HFFc6 (cell line): ENCODE measurements at regions not wholly inside any gene's neighbourhood (a gene's known extent, or its start where the extent isn't known, plus 50 kb on each side); places are given as distances from the start of the nearest gene placed in this dataset.

Experiments used
- DNase-seq: peaks from one replicate; pipeline ENCODE4 v3.0.0-alpha.2; 2018
- H3K27ac Mint-ChIP-seq: 2 replicates; pipeline ENCODE4 v1.8.0; 2020; ENCODE audit warnings: mild to moderate bottlenecking, mixed read lengths
- H3K27me3 Mint-ChIP-seq: 2 replicates; pipeline ENCODE4 v1.8.0; 2021; ENCODE audit warnings: mild to moderate bottlenecking, moderate library complexity, mixed read lengths; ENCODE audit not compliant: insufficient read depth
- H3K36me3 Mint-ChIP-seq: 2 replicates; pipeline ENCODE4 v1.8.0; 2021; ENCODE audit warnings: low read depth, mixed read lengths
- H3K4me1 Mint-ChIP-seq: 2 replicates; pipeline ENCODE4 v1.8.0; 2020; ENCODE audit warnings: low read depth, mixed read lengths
- H3K4me3 Mint-ChIP-seq: 2 replicates; pipeline ENCODE4 v1.8.0; 2020; ENCODE audit warnings: mild to moderate bottlenecking, moderate library complexity, mixed read lengths
- H3K9me3 Mint-ChIP-seq: 2 replicates; pipeline ENCODE4 v1.8.0; 2020; ENCODE audit warnings: mild to moderate bottlenecking, mixed read lengths
- TF ChIP-seq, protein P1 (sequence below): fragments of 200-600 bp; sonication (generic); IDR thresholded peaks from 2 replicates; pipeline ENCODE4 v1.5.0; 2021; ENCODE audit warnings: antibody characterized with exemption, mild to moderate bottlenecking

DNA sequence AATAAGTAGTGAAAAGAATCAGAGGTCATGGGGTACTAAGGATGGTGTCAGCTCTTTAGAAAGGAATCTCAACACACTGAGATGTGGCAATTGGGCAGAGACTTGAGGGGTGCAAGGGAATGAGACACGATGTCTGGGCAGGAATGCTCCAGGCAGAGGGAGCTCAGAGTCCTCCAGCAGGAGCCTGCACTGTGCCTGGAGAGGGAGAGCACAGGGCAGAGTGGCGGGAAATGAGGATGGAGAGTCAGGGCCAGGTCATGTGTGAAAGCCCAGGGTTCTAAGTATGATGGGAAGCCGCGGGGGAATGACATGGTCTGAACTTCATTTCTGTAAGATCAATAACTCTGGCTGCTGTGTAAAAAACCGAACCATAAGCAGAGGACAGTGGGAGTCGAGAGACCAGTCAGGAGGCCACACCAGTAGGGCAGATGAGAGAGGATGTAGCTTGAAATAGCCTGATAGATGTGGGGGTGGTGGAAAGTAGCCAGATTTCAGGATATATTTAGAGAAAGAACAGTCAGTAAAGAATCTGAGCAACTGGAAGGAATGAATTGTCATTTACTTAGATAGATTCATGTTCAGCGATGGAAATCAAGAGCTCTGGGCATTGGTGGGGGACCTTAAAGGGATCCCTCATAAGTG, 133.4 kb upstream of the DTNBP1 start:
- peaks cover 5% of the 10 kb centered on the region for H3K27me3 Mint-ChIP-seq

GRCh38 chr6:15793826-15794225, 131.0 kb upstream of the DTNBP1 start:
- peaks cover 37% of the 10 kb centered on the region for H3K9me3 Mint-ChIP-seq
- no peak overlapping the region for H3K4me3 Mint-ChIP-seq
- no peak for DNase-seq
- TF ChIP-seq, protein P1, sequence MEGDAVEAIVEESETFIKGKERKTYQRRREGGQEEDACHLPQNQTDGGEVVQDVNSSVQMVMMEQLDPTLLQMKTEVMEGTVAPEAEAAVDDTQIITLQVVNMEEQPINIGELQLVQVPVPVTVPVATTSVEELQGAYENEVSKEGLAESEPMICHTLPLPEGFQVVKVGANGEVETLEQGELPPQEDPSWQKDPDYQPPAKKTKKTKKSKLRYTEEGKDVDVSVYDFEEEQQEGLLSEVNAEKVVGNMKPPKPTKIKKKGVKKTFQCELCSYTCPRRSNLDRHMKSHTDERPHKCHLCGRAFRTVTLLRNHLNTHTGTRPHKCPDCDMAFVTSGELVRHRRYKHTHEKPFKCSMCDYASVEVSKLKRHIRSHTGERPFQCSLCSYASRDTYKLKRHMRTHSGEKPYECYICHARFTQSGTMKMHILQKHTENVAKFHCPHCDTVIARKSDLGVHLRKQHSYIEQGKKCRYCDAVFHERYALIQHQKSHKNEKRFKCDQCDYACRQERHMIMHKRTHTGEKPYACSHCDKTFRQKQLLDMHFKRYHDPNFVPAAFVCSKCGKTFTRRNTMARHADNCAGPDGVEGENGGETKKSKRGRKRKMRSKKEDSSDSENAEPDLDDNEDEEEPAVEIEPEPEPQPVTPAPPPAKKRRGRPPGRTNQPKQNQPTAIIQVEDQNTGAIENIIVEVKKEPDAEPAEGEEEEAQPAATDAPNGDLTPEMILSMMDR: no peak
- H3K27ac Mint-ChIP-seq: no peak overlapping the region
- H3K27me3 Mint-ChIP-seq: peaks cover 5% of the 10 kb centered on the region
- H3K4me1 Mint-ChIP-seq: no peaks in the 10 kb centered on the region
- no peaks in the 10 kb centered on the region for H3K36me3 Mint-ChIP-seq

More for the DNA sequence above, 133.4 kb upstream of the DTNBP1 start:
- H3K36me3 Mint-ChIP-seq: no peaks in the 10 kb centered on the region
- no peak overlapping the region for H3K27ac Mint-ChIP-seq
- H3K4me3 Mint-ChIP-seq: no peak overlapping the region
- H3K4me1 Mint-ChIP-seq: no peaks in the 10 kb centered on the region
- TF ChIP-seq, protein P1: no peak
- no peak for DNase-seq
- H3K9me3 Mint-ChIP-seq: peaks cover 42% of the 10 kb centered on the region

GRCh38 chr6:15793288-15793687, 130.5 kb upstream of the DTNBP1 start:
- Mint-ChIP-seq H3K4me3 (no peak overlapping the region), H3K9me3 (peaks cover 33% of the 10 kb centered on the region), H3K27ac (no peak overlapping the region), H3K4me1 (no peaks in the 10 kb centered on the region), H3K27me3 (peaks cover 5% of the 10 kb centered on the region), H3K36me3 (no peaks in the 10 kb centered on the region)
- DNase-seq: peak; percentile 20
- TF ChIP-seq, protein P1: no peak

DNA sequence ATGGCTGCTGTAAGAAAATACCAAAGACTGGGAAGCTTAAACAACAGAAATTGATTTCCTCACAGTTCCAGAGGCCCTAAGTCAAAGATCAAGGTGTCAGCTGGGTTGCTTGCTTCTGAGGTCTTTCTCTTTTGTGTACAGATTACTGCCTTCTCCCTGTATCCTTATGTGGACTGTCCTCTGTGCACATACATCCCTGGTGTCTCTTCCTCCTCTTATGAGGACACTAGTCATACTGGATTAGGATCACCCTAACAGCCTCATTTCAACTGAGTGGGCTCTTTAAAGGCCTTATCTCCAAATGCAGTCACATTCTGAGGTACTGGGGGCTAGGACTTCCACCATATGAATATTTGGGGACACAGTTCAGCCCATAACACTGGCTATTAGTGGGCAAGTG, 130.0 kb upstream of the DTNBP1 start:
- no peak for DNase-seq
- Mint-ChIP-seq H3K27ac (no peak overlapping the region), H3K4me3 (no peak overlapping the region), H3K27me3 (peaks cover 5% of the 10 kb centered on the region), H3K4me1 (no peaks in the 10 kb centered on the region), H3K9me3 (peaks cover 32% of the 10 kb centered on the region), H3K36me3 (no peaks in the 10 kb centered on the region)
- TF ChIP-seq, protein P1: no peak

- H3K27ac Mint-ChIP-seq: no peak overlapping the region
- no peak overlapping the region for H3K4me3 Mint-ChIP-seq
- H3K36me3 Mint-ChIP-seq: no peaks in the 10 kb centered on the region
- no peak for DNase-seq
- TF ChIP-seq, protein P1: no peak
- peaks cover 5% of the 10 kb centered on the region for H3K27me3 Mint-ChIP-seq
- H3K4me1 Mint-ChIP-seq: no peaks in the 10 kb centered on the region
- H3K9me3 Mint-ChIP-seq: peaks cover 25% of the 10 kb centered on the region
Measured at GRCh38 chr6:15791448-15792181, 128.8 kb upstream of the DTNBP1 start.
